Ascending aorta (tissue), 2 donors: ENCODE measurements at regions not wholly inside any gene's neighbourhood (a gene's known extent, or its start where the extent isn't known, plus 50 kb on each side); places are given as distances from the start of the nearest gene placed in this dataset.

Experiments used
- DNase-seq, 2 donors: peaks; one replicate each; pipeline ENCODE4 v3.0.0-alpha.2; 2019; ENCODE audit warnings: low spot score in 2 of 2
- H3K27ac ChIP-seq, 2 donors: fragments of 200-600 bp; sonication (generic); one replicate each; pipeline ENCODE4 v1.5.1; 2016 to 2017; ENCODE audit warnings: mild to moderate bottlenecking in 1 of 2
- H3K27me3 ChIP-seq: fragments of 200-600 bp; sonication (generic); one replicate; pipeline ENCODE4 v1.5.1; 2017
- H3K36me3 ChIP-seq, 2 donors: fragments of 200-600 bp; sonication (generic); one replicate each; pipeline ENCODE4 v1.5.1; 2016
- H3K4me1 ChIP-seq, 2 donors: fragments of 200-600 bp; sonication (generic); one replicate each; pipeline ENCODE4 v1.5.1; 2016 to 2017; ENCODE audit warnings: mild to moderate bottlenecking in 1 of 2
- H3K4me3 ChIP-seq, 2 donors: fragments of 200-600 bp; sonication (generic); one replicate each; pipeline ENCODE4 v1.5.1; 2016 to 2017; ENCODE audit warnings: mild to moderate bottlenecking in 1 of 2
- H3K9me3 ChIP-seq, 2 donors: fragments of 200-600 bp; sonication (generic); one replicate each; pipeline ENCODE4 v1.5.1; 2016
- CTCF ChIP-seq, 3 experiments: fragments of 200-600 bp in 2 of 3; fragments of 450-650 bp in 1 of 3; sonication (generic) in 2 of 3; IDR thresholded peaks; one replicate each; pipeline ENCODE4 v1.5.1; 2016 to 2019; ENCODE audit warnings: antibody characterized with exemption in 3 of 3, mild to moderate bottlenecking in 1 of 3, moderate library complexity in 1 of 3
- intact Hi-C: fragments of 100-400 bp; cut with DNase I; formaldehyde crosslinking; loops from one replicate; pipeline ENCODE4 v1.15.1; 2023

GRCh38 chr3:22358334-22358733, 607.3 kb upstream of the ZNF385D start:
- no peaks in the 10 kb centered on the region for H3K36me3 ChIP-seq
- intact Hi-C loops: no loop called here
- TF ChIP-seq CTCF (IDR thresholded peaks at IDR 0.05): no peak
- DNase-seq: no peak
- no peak overlapping the region for H3K4me3 ChIP-seq
- H3K27ac ChIP-seq: no peak overlapping the region
- H3K4me1 ChIP-seq: no peaks in the 10 kb centered on the region
- no peaks in the 10 kb centered on the region for H3K27me3 ChIP-seq
- no peaks in the 10 kb centered on the region for H3K9me3 ChIP-seq

- Histone ChIP-seq H3K4me1 (no peaks in the 10 kb centered on the region), H3K27ac (no peak overlapping the region), H3K27me3 (no peaks in the 10 kb centered on the region), H3K4me3 (no peak overlapping the region), H3K36me3 (no peaks in the 10 kb centered on the region), H3K9me3 (no peaks in the 10 kb centered on the region)
- no peak for TF ChIP-seq CTCF (IDR thresholded peaks at IDR 0.05)
- DNase-seq: no peak
- intact Hi-C loops: no loop called here
These were observed 609.2 kb upstream of the ZNF385D start for GRCh38 chr3:22360164-22360563.

DNA sequence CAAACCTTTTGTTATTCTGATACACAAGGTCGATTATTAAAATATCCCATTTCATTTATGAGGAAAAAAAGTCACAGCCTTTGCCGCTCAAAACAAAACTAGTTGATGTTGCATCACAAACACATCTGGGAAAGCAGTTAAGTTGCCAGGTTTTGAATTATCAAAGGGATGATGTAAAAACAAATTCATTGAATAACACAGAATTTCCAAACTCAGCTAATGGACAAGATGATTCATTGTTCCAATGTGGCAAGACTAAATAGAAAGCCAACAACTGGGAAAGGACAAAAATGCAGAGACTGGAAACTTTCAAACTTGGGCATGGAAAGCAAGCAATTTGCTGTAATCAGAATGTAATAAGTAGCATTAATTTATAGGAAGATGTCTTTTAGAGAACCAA, 610.0 kb upstream of the ZNF385D start:
- no peak for TF ChIP-seq CTCF (IDR thresholded peaks at IDR 0.05)
- DNase-seq: no peak
- H3K36me3 ChIP-seq: no peaks in the 10 kb centered on the region
- H3K27me3 ChIP-seq: no peaks in the 10 kb centered on the region
- H3K27ac ChIP-seq: no peak overlapping the region
- no peaks in the 10 kb centered on the region for H3K9me3 ChIP-seq
- intact Hi-C loops: no loop called here
- no peak overlapping the region for H3K4me3 ChIP-seq
- H3K4me1 ChIP-seq: no peaks in the 10 kb centered on the region

- intact Hi-C loops: no loop called here
- H3K27me3 ChIP-seq: no peaks in the 10 kb centered on the region
- DNase-seq: no peak
- H3K4me3 ChIP-seq: no peak overlapping the region
- TF ChIP-seq CTCF (IDR thresholded peaks at IDR 0.05): no peak
- H3K9me3 ChIP-seq: no peaks in the 10 kb centered on the region
- H3K27ac ChIP-seq: no peak overlapping the region
- H3K36me3 ChIP-seq: no peaks in the 10 kb centered on the region
- no peaks in the 10 kb centered on the region for H3K4me1 ChIP-seq
These were observed 610.5 kb upstream of the ZNF385D start for GRCh38 chr3:22361521-22361920.

DNA sequence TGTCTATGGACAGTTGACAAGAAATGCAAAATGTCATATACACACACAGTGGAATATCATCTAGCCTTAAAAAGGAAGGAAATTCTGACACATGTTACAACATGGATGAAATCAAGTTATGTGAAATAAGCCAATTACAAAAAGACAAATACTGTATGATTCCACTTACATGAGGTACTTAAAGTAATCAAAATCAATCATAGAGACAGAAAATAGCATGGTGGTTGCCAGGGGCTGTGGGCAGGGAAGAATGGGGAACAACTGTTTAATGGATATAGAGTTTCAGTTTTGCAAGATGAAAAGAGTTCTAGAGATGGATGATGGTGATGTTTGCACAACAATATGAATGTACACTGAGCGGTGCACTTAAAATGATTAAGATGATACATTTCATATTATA, 613.8 kb upstream of the ZNF385D start:
- no peak for DNase-seq
- no peak for TF ChIP-seq CTCF (IDR thresholded peaks at IDR 0.05)
- Histone ChIP-seq H3K36me3 (no peaks in the 10 kb centered on the region), H3K4me3 (no peak overlapping the region), H3K27ac (no peak overlapping the region), H3K4me1 (no peaks in the 10 kb centered on the region), H3K27me3 (no peaks in the 10 kb centered on the region), H3K9me3 (no peaks in the 10 kb centered on the region)
- intact Hi-C loops: no loop called here

DNA sequence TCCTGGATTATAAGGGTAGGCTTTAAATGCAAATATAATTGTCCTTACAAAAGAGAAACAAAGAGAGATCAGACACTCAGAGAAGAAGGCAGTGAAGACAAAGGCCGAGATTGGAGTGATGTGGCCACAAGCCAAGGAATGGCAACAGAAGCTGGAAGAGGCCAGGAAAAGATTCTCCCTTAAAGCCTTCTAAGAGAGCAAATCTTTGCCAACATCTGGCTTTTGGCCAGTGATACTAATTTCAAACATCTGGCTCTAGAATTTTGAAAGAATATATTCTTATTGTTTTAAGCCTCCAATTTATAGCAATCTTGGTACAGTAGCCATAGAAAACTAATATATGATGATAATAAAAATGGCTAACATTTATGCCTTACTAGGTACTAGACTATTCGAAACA, 615.8 kb upstream of the ZNF385D start:
- no peaks in the 10 kb centered on the region for H3K9me3 ChIP-seq
- H3K27ac ChIP-seq: no peak overlapping the region
- H3K4me3 ChIP-seq: no peak overlapping the region
- H3K27me3 ChIP-seq: no peaks in the 10 kb centered on the region
- H3K36me3 ChIP-seq: no peaks in the 10 kb centered on the region
- intact Hi-C loops: no loop called here
- DNase-seq: no peak
- H3K4me1 ChIP-seq: no peaks in the 10 kb centered on the region
- TF ChIP-seq CTCF (IDR thresholded peaks at IDR 0.05): no peak
